Activated CD4-positive, alpha-beta T cell treated with anti-CD3 and anti-CD28 coated beads for 48 hours (primary cell): ENCODE measurements at regions not wholly inside any gene's neighbourhood (a gene's known extent, or its start where the extent isn't known, plus 50 kb on each side); places are given as distances from the start of the nearest gene placed in this dataset.

Source experiments
- DNase-seq: peaks from one replicate; pipeline ENCODE4 v3.0.0-alpha.2; 2020

DNA sequence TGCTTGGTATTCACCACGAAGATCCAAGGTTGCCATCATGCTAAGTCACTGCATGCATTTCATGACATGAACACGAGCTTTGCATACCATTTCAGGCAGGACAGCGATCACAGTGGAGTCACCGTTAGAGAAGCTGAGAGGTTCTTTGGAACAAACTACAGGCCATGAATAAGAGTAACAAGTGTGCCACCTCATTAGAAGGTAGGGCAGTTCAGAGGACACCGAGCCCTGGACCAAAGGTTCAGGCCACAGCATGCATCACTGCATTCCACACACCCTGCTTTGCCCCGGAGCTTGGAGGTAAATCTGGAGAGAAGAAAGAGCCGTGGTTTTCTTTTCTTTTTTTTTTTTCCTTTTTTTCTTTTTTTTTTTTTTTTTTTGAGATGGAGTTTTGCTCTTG, 66.9 kb upstream of the CDH4 start:
- DNase-seq = no peak

DNA sequence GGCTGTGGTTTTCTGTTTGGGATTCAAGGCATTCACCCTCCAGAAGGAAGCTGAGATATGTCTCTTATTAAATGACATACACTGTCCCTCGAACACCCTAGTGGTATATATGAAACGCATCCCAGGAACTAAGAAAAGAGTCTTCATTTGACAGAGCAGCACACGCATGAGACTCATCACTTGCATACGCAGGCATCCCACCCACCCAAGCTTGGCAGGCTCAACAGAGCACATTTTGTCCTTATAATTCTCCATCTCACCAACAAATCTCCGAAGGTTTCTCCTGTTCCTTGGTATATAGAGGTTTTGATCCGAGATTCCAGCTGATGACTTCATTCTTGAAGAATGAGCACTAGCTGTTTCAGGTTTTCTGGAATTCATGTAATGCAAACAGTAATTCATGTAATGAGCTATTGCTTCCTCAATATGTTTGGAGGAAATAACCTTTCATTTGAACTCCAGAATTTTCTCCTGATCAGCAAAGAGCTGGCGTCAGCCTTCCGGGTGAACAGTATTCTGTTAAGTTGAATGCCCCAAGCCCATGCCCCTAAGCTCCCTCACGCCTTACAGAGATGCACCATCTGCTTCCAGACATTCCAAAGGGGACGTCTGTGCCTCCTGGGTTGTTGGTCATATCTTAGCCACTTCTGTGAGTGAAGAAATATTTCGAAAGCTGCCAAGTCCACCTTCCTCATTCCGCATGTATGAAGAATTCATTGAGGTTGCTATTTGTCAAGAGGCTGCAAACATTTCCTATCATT, 66.0 kb upstream of the CDH4 start:
- no peak for DNase-seq

DNA sequence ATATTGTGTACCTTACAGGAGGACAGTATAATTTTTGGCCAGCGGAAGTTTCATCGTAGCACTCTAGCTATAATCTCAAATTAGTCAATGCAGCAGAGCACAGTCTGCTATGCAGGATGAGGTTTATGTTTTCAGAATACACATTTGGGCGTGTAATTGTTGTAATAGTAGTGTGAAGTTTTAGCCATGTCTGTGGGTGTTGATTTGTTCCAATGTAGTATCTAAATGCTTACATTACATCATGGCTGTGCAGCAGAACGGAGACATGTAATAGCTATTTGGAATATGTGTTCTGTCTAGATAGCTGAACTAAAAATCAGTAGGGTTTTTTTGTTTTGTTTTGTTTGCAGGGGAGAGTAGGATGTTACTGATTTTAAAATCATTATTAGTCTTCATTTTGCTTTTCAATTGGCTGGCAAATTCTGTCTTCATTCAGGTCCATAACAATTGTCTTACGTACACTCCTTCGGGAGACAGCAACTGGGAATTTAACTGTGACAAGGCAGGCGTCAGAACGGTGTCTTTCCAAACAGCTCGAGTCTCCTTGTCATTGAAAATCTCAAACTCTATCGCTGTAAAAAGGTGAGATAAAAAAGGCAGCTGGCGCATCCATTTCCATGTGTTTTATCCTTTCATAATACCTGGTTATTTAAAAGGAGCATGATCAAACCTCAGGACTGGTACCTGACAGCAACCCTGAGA, 65.1 kb upstream of the CDH4 start:
- DNase-seq = no peak

DNA sequence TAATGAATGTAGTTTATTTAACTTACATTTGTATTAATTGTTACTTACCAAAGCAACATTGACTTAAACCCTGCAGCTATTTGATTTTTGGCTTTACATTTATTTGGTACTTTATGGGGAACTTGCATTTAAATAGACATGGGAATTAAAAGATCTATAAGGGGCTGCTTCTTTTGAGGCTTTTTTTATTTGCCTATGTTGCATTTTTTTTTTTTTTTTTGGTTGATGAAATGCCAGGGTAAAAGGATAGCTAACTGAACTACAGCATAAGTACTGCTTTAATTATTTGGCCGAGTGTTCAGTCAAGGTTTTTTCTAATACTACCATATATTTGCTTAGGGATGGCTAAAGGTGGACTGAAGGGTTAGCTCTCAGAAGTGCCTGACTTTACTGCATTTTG, 62.5 kb upstream of the CDH4 start:
- no peak for DNase-seq

DNA sequence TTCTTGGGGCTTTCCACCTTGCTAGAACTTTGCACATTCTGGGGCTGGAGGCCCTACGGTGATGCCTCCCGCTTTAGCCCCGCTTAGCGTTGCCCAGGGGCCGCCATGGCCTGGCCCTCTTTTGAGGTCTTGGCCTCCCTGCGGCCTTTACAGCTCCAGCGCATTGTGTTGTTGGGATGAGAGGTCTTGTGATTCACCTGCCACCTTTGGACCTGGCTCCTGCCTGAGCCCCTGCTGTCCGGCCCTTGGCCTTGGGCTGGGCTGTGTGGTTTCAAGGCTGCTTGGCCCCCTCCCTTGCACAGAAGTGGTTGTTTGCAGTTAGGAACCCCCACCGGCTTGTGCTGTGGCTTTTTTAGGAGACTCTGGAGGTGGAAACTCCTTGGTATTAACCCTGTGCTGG, 61.0 kb upstream of the CDH4 start:
- no peak for DNase-seq

DNA sequence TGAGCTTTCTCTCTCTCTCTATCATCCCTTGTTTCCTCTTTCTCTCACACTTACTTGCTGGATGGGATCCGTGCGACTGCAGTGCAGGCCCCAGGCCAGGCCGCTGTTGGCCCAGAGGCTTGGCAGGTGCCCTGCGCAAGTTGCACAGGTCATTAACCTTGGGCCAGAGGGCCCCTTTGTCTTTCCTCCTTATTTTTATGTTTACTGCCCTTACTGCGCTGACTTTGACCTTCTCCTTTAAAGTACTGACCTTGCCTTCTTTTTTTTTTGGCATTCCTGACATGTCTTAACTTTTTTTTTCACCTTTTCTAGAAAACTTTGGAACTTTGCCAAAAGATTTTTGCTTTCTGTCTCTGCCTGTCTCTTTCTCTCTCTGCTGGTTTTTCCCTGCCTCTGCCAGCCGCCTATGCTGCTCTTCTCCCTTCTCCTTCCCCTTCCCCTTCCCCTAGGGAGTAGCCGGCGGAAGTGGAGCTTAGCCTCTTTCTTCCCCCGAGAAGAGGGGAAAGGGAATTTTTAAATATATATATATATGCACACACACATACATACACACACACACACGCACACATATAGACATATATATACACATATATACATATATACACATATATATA, 59.6 kb upstream of the CDH4 start:
- DNase-seq = no peak

DNA sequence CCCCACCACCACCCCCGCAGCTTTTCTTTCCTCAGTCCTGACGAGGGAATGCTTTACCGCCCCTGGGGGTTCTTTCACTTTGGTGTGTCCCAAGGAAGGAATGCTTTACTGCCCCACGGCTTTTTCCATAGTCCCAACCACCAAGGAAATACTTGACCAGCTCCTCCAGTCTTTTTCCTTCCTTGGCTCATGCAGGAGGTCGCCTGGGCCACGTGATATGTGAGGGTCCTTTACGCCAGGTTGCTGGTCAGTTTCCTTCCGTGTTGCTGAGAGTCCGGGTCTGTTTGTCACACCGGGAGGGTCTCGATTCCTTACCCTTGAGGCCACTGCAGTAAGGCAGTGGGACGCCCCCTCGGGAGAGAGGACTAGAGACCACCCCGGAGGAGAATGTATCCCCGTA, 58.9 kb upstream of the CDH4 start:
- DNase-seq = no peak
